GM23248 (cell line): ENCODE measurements at regions not wholly inside any gene's neighbourhood (a gene's known extent, or its start where the extent isn't known, plus 50 kb on each side); places are given as distances from the start of the nearest gene placed in this dataset.

Source experiments
- DNase-seq: peaks from one replicate; pipeline ENCODE4 v3.0.0-alpha.2; 2015
- H2AFZ ChIP-seq: fragments of 200-600 bp; sonication (generic); 2 replicates; pipeline ENCODE4 v1.6.1; 2016; ENCODE audit warnings: antibody characterized with exemption
- H3F3A ChIP-seq: fragments of 200-600 bp; sonication (generic); 2 replicates; pipeline ENCODE4 v1.6.1; 2016; ENCODE audit warnings: mild to moderate bottlenecking, antibody characterized with exemption, mixed run types; ENCODE audit not compliant: insufficient read depth
- H3K27ac ChIP-seq: fragments of 200-600 bp; sonication (generic); 2 replicates; pipeline ENCODE4 v1.5.1; 2016; ENCODE audit warnings: mild to moderate bottlenecking
- H3K27me3 ChIP-seq: fragments of 200-600 bp; sonication (generic); replicated peaks from 2 replicates; pipeline ENCODE4 v1.6.1; 2016; ENCODE audit warnings: mild to moderate bottlenecking; ENCODE audit not compliant: insufficient read depth
- H3K36me3 ChIP-seq: fragments of 200-600 bp; sonication (generic); 2 replicates; pipeline ENCODE4 v1.6.1; 2016; ENCODE audit warnings: low read depth, mild to moderate bottlenecking
- H3K4me1 ChIP-seq: fragments of 200-600 bp; sonication (generic); 2 replicates; pipeline ENCODE4 v1.6.1; 2016; ENCODE audit warnings: mild to moderate bottlenecking; ENCODE audit not compliant: insufficient read depth
- H3K4me2 ChIP-seq: fragments of 200-600 bp; sonication (generic); one replicate; pipeline ENCODE4 v1.6.1; 2016; ENCODE audit warnings: mild to moderate bottlenecking; ENCODE audit not compliant: unreplicated experiment
- H3K4me3 ChIP-seq: fragments of 200-600 bp; sonication (generic); 2 replicates; pipeline ENCODE4 v1.5.1; 2016; ENCODE audit warnings: mild to moderate bottlenecking
- H3K79me2 ChIP-seq: fragments of 200-600 bp; sonication (generic); 2 replicates; pipeline ENCODE4 v1.6.1; 2016; ENCODE audit warnings: mild to moderate bottlenecking; ENCODE audit not compliant: insufficient read depth
- H3K9ac ChIP-seq: fragments of 200-600 bp; sonication (generic); 2 replicates; pipeline ENCODE4 v1.6.1; 2016; ENCODE audit warnings: mild to moderate bottlenecking
- H3K9me2 ChIP-seq: fragments of 200-600 bp; sonication (generic); 2 replicates; pipeline ENCODE4 v1.6.1; 2016; ENCODE audit warnings: mixed run types, mild to moderate bottlenecking, moderate library complexity; ENCODE audit not compliant: insufficient read depth
- H3K9me3 ChIP-seq: fragments of 200-600 bp; sonication (generic); one replicate; pipeline ENCODE4 v1.6.1; 2017; ENCODE audit warnings: low read depth
- H4K20me1 ChIP-seq: fragments of 200-600 bp; sonication (generic); 2 replicates; pipeline ENCODE4 v1.6.0; 2016; ENCODE audit not compliant: insufficient read depth
- EZH2 ChIP-seq: fragments of 200-600 bp; sonication (generic); IDR thresholded peaks from 2 replicates; pipeline ENCODE4 v1.6.1; 2018; ENCODE audit warnings: antibody characterized with exemption, mild to moderate bottlenecking; ENCODE audit not compliant: insufficient read depth, poor library complexity, severe bottlenecking
- EZH2phosphoT487 ChIP-seq: fragments of 200-600 bp; sonication (generic); IDR thresholded peaks from 2 replicates; pipeline ENCODE4 v1.6.1; 2018; ENCODE audit warnings: antibody characterized with exemption, moderate library complexity, mild to moderate bottlenecking, low read depth; ENCODE audit not compliant: insufficient read depth
- WGBS, 2 experiments: methylation state at CpG; one replicate each; pipeline ENCODE4 v1.1.6; 2015 to 2017; ENCODE audit warnings: low lambda C conversion rate in 2 of 2, low coverage in 1 of 2; ENCODE audit errors: missing lambda C conversion rate in 2 of 2; 5-methylcytosine and 5-hydroxymethylcytosine counted together
- in situ Hi-C: fragments of 300-500 bp; cut with MboI; formaldehyde crosslinking; loops from 2 replicates; pipeline ENCODE4 v1.15.0; 2020

DNA sequence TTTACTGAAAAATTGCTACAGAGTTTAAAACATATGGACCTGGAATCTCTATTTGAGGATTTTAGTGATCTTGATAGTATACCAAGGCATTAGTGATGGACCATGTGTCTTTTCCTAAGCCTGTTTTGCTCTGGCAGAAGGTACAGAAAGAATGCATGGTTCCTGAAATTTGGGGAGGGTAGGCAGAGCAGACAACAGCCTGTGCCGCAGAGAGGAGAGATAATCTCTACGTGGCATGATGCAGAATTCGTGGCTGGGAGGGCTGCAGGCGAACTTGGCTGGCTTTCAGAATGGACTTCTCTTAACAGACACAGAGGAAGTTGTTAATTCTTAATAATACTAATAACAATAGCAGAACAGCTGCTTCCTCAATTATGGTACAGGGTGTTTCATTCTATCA lies 137.5 kb upstream of the FOXB1 start:
- Histone ChIP-seq H4K20me1 (no peaks in the 10 kb centered on the region), H2AFZ (no peak overlapping the region), H3K4me3 (no peak overlapping the region), H3K27me3 (peaks cover 4% of the 10 kb centered on the region), H3K9me3 (no peaks in the 10 kb centered on the region), H3K9me2 (no peaks in the 10 kb centered on the region), H3K27ac (no peak overlapping the region), H3K4me2 (no peak overlapping the region), H3K36me3 (no peaks in the 10 kb centered on the region), H3F3A (no peaks in the 10 kb centered on the region), H3K79me2 (no peaks in the 10 kb centered on the region), H3K4me1 (no peaks in the 10 kb centered on the region), H3K9ac (no peak overlapping the region)
- WGBS, 2 experiments: 8 to 13% methylated on average over 4 of the region's 4 CpGs
- in situ Hi-C loops: no loop called here
- DNase-seq: no peak
- TF ChIP-seq EZH2: no peak
- no peak for TF ChIP-seq EZH2phosphoT487

DNA sequence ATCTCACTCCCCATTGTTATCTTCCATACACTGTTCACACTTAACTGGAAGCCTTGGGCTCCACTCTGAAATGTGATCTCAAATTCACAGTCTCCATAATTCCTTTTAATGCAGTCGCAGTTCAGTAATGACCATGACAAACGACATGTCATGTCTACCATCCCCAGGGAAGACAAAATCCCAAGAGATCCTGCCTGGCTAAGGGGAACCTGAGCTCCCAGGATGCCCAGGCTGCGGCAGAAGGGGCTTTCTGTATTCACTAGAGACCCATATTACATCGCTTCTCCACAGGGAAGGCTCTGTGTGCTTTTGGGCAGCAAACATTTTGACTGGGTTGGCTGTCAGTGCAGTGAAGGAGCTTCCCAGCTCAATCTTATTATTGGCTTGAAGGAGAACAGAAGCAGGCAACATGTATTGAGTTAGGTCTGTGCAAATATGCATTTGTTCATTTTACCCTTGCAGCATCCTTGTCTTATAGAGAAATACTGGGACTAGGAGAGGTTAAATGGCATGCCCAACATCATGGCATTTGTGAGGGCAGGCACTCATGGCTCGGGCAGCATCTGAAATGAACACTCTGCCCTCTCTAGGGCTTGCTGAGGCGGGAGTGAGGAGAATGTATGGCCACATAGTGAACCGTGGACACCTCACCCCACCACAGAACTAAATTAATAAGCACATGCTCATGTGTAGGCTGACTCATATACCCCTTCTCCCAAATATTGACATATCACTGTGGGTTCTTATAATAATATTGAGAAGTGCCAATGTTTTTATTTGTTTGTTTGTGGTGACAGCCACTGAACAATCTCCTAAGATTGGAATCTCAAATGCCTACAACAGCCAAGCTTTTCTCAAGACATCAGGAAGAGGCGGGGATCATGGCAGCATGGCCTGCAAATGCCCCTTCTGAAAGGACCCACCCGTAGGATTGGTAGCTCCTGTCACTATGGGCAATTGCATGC lies 141.6 kb upstream of the FOXB1 start:
- no peak for TF ChIP-seq EZH2
- TF ChIP-seq EZH2phosphoT487: no peak
- Histone ChIP-seq H3K27ac (no peak overlapping the region), H3K27me3 (peaks cover 12% of the 10 kb centered on the region; the same call in 1 of the 2 replicates), H3K9me2 (no peaks in the 10 kb centered on the region), H3K79me2 (no peaks in the 10 kb centered on the region), H3F3A (no peaks in the 10 kb centered on the region), H3K4me2 (no peak overlapping the region), H3K4me1 (no peaks in the 10 kb centered on the region), H3K9me3 (no peaks in the 10 kb centered on the region), H4K20me1 (no peaks in the 10 kb centered on the region), H3K9ac (no peak overlapping the region), H3K36me3 (no peaks in the 10 kb centered on the region), H3K4me3 (no peak overlapping the region), H2AFZ (no peak overlapping the region)
- in situ Hi-C loops: no loop called here
- no peak for DNase-seq
- 22 to 28% methylated on average over 9 of the region's 9 CpGs for WGBS, 2 experiments

DNA sequence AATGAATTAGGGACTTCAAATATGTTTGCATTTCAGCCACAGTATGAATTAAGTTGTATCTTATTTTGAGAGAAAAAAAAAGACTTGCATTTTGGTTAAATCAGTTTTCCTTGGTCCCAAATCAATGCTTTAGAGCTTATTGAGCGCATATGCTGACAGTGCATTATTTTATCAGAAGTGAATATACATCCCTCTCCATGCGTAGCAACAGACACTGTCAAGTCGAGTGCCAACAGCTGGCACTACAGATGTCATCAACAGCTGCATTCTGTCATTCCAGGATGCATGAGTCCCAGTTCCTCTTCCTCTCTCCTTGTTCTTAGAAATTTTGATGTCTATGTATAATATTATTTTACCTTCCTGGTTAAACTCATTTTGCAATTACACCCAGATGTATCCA lies 156.1 kb upstream of the FOXB1 start:
- DNase-seq: no peak
- TF ChIP-seq EZH2: no peak
- TF ChIP-seq EZH2phosphoT487: no peak
- H3K27ac ChIP-seq: no peak overlapping the region

DNA sequence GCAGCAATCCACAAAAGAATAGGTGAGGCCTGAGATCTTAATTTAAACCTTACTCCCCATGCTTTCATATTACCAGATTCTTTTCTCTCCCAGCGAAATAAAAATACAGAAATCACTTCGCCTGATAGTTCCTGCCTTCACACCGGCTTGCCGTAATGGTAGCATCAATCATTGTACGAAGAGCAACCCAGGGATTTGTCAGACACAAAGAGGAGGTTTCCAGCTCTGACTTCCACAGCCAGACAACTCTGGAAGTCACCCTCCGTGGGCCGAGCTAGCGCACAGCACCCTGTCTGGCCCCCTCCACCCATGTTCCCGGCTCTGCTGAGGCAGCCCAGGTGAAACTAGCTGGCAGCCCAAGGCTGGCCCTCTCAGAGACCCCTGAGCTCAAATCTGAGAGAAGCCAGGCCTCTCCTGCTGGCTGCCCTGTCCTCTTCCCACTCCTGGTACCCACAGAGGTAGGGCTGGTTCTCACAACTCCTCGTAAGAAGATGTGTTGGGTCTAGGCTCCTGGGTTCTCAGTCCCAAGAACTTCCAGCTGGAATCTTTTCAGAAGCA lies 156.9 kb upstream of the BNIP2 start:
- H3K36me3 ChIP-seq: no peaks in the 10 kb centered on the region
- TF ChIP-seq EZH2 (no peak), EZH2phosphoT487 (no peak)
- no peak overlapping the region for H2AFZ ChIP-seq
- no peak for DNase-seq
- H3F3A ChIP-seq: no peaks in the 10 kb centered on the region
- no peak overlapping the region for H3K4me2 ChIP-seq
- no peak overlapping the region for H3K27ac ChIP-seq
- 0 out of 2 replicates have a peak, but pooled peaks cover 9% of the 10 kb centered on the region for H3K27me3 ChIP-seq
- H3K79me2 ChIP-seq: no peaks in the 10 kb centered on the region
- no peaks in the 10 kb centered on the region for H4K20me1 ChIP-seq
- in situ Hi-C loops: no loop called here
- H3K9ac ChIP-seq: no peak overlapping the region
- no peaks in the 10 kb centered on the region for H3K9me3 ChIP-seq
- H3K4me1 ChIP-seq: no peaks in the 10 kb centered on the region
- WGBS, 2 experiments: 58 to 66% methylated on average over 10 of the region's 10 CpGs
- H3K4me3 ChIP-seq: no peak overlapping the region
- no peaks in the 10 kb centered on the region for H3K9me2 ChIP-seq

More for the DNA sequence above, 156.1 kb upstream of the FOXB1 start:
- Histone ChIP-seq H3K79me2 (no peaks in the 10 kb centered on the region), H3K9me2 (no peaks in the 10 kb centered on the region), H2AFZ (no peak overlapping the region), H3K4me1 (no peaks in the 10 kb centered on the region), H3K9me3 (no peaks in the 10 kb centered on the region), H3K9ac (no peak overlapping the region), H3F3A (no peaks in the 10 kb centered on the region), H3K4me2 (no peak overlapping the region), H3K27me3 (0 out of 2 replicates have a peak, but pooled peaks cover 9% of the 10 kb centered on the region), H4K20me1 (no peaks in the 10 kb centered on the region), H3K4me3 (no peak overlapping the region), H3K36me3 (no peaks in the 10 kb centered on the region)
- in situ Hi-C loops: no loop called here
- WGBS, 2 experiments: 22 to 36% methylated on average over 3 of the region's 3 CpGs
